Neural cell (in vitro differentiated cells): ENCODE measurements at regions not wholly inside any gene's neighbourhood (a gene's known extent, or its start where the extent isn't known, plus 50 kb on each side); places are given as distances from the start of the nearest gene placed in this dataset.

Source experiments
- H2AFZ ChIP-seq: fragments of 200-600, 300-800 bp; sonication (generic), shearing (Covaris generic); 2 replicates; pipeline ENCODE4 v1.6.0; 2014; ENCODE audit warnings: low read depth, mild to moderate bottlenecking, antibody characterized with exemption, low read length, moderate library complexity
- H3F3A ChIP-seq: fragments of 200-600 bp; shearing (Covaris generic); 2 replicates; pipeline ENCODE4 v1.6.1; 2016; ENCODE audit warnings: mild to moderate bottlenecking, moderate library complexity, mixed read lengths, antibody characterized with exemption, low read length; ENCODE audit not compliant: insufficient read depth, poor library complexity, severe bottlenecking
- H3K27ac ChIP-seq: fragments of 200-600, 300-800 bp; sonication (generic), shearing (Covaris generic); 2 replicates; pipeline ENCODE4 v1.5.1; 2014; ENCODE audit warnings: mild to moderate bottlenecking, low read length, moderate library complexity
- H3K27me3 ChIP-seq: fragments of 300-800, 200-600 bp; sonication (generic), shearing (Covaris generic); 2 replicates; pipeline ENCODE4 v1.6.0; 2014; ENCODE audit warnings: mild to moderate bottlenecking, low read depth, low read length, moderate library complexity; ENCODE audit not compliant: insufficient read depth
- H3K36me3 ChIP-seq: fragments of 300-800, 200-600 bp; sonication (generic), shearing (Covaris generic); 2 replicates; pipeline ENCODE4 v1.5.1; 2014; ENCODE audit warnings: mild to moderate bottlenecking, antibody characterized with exemption, low read length, moderate library complexity; ENCODE audit not compliant: insufficient read depth
- H3K4me2 ChIP-seq: fragments of 300-800, 200-600 bp; sonication (generic), shearing (Covaris generic); 2 replicates; pipeline ENCODE4 v1.6.0; 2014; ENCODE audit warnings: mild to moderate bottlenecking, low read length
- H3K4me3 ChIP-seq: fragments of 300-800, 200-600 bp; sonication (generic), shearing (Covaris generic); 2 replicates; pipeline ENCODE4 v1.5.1; 2014; ENCODE audit warnings: mild to moderate bottlenecking, low read length, moderate library complexity
- H3K79me2 ChIP-seq: fragments of 200-600 bp; shearing (Covaris generic); replicated peaks from 2 replicates; pipeline ENCODE4 v1.6.0; 2014; ENCODE audit warnings: mild to moderate bottlenecking, low read length, moderate library complexity; ENCODE audit not compliant: insufficient read depth
- H3K9ac ChIP-seq: fragments of 300-800, 200-600 bp; sonication (generic), shearing (Covaris generic); 2 replicates; pipeline ENCODE4 v1.6.1; 2016; ENCODE audit warnings: mild to moderate bottlenecking, low read length, mixed read lengths
- H3K9me2 ChIP-seq: fragments of 200-600 bp; shearing (Covaris generic); 2 replicates; pipeline ENCODE4 v1.6.1; 2016; ENCODE audit warnings: mild to moderate bottlenecking, low read length, mixed read lengths; ENCODE audit not compliant: insufficient read depth
- H3K9me3 ChIP-seq: fragments of 200-600, 300-800 bp; sonication (generic), shearing (Covaris generic); 2 replicates; pipeline ENCODE4 v1.6.1; 2016; ENCODE audit warnings: mild to moderate bottlenecking, mixed run types, low read length, moderate library complexity, mixed read lengths
- H4K20me1 ChIP-seq: fragments of 200-600 bp; shearing (Covaris generic); 2 replicates; pipeline ENCODE4 v1.6.1; 2016; ENCODE audit warnings: mild to moderate bottlenecking, mixed run types; ENCODE audit not compliant: insufficient read depth
- EP300 ChIP-seq: fragments of 450-650 bp; conservative IDR thresholded peaks from 2 replicates; pipeline ENCODE4 v1.6.1; 2014; ENCODE audit warnings: antibody characterized with exemption, mild to moderate bottlenecking, moderate library complexity; ENCODE audit not compliant: poor library complexity, severe bottlenecking
- EZH2 ChIP-seq: fragments of 200-600, 300-800 bp; shearing (Covaris generic), sonication (generic); IDR thresholded peaks from 2 replicates; pipeline ENCODE4 v1.6.1; 2014; ENCODE audit warnings: antibody characterized with exemption, low read length, borderline replicate concordance, mild to moderate bottlenecking; ENCODE audit not compliant: insufficient read depth, poor library complexity, severe bottlenecking
- MXI1 ChIP-seq: fragments of 450-650 bp; conservative IDR thresholded peaks from 2 replicates; pipeline ENCODE4 v1.6.1; 2014; ENCODE audit warnings: antibody characterized with exemption, mild to moderate bottlenecking; ENCODE audit not compliant: poor library complexity, severe bottlenecking
- POLR2AphosphoS5 ChIP-seq: IDR thresholded peaks from 2 replicates; pipeline ENCODE4 v1.6.1; 2012
- RAD21 ChIP-seq: fragments of 450-650 bp; conservative IDR thresholded peaks from 2 replicates; pipeline ENCODE4 v1.6.1; 2014; ENCODE audit warnings: antibody characterized with exemption, mild to moderate bottlenecking, moderate library complexity
- SMC3 ChIP-seq: fragments of 450-650 bp; conservative IDR thresholded peaks from 2 replicates; pipeline ENCODE4 v1.6.1; 2014; ENCODE audit warnings: antibody characterized with exemption, mild to moderate bottlenecking, moderate library complexity; ENCODE audit not compliant: poor library complexity
- TAF1 ChIP-seq: IDR thresholded peaks from 2 replicates; pipeline ENCODE4 v1.6.1; 2012; ENCODE audit warnings: low read depth
- TF ChIP-seq, protein P1 (sequence below): fragments of 450-650 bp; IDR thresholded peaks from 2 replicates; pipeline ENCODE4 v1.5.1; 2014; ENCODE audit warnings: antibody characterized with exemption, mild to moderate bottlenecking, moderate library complexity; ENCODE audit not compliant: poor library complexity, severe bottlenecking
- TF ChIP-seq, protein P2 (sequence below): IDR thresholded peaks from 2 replicates; pipeline ENCODE4 v1.6.1; 2012; ENCODE audit warnings: borderline replicate concordance

DNA sequence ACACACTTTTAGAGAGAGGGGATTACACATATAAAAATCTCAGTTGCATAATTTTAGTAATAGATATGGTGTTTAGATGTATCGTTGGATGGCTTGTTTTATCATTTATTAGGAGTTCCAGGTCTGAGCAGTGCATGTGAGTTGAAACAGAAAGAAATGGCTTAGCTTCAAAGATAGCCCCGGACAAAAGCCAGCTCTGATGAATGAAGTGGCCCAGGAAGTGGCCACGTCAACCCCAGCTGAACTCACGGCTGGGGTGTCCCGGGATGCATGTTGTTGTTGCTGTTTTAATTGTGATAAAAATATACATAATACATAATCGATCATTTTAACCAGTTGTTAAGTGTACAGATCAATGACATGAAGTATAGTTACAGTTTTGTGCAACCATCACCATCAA, 1513.6 kb downstream of the BRD1 start:
- H4K20me1 ChIP-seq = no peaks in the 10 kb centered on the region
- H2AFZ ChIP-seq = no peak overlapping the region
- no peaks in the 10 kb centered on the region for H3K36me3 ChIP-seq
- no peaks in the 10 kb centered on the region for H3K9me2 ChIP-seq
- peaks cover 4% of the 10 kb centered on the region for H3K9me3 ChIP-seq
- H3K27ac ChIP-seq = no peak overlapping the region
- no peak overlapping the region for H3K4me3 ChIP-seq
- no peaks in the 10 kb centered on the region for H3F3A ChIP-seq
- no peaks in the 10 kb centered on the region for H3K79me2 ChIP-seq
- TF ChIP-seq EP300 (no peak), TAF1 (no peak), RAD21 (no peak), SMC3 (no peak)
- TF ChIP-seq, protein P1, sequence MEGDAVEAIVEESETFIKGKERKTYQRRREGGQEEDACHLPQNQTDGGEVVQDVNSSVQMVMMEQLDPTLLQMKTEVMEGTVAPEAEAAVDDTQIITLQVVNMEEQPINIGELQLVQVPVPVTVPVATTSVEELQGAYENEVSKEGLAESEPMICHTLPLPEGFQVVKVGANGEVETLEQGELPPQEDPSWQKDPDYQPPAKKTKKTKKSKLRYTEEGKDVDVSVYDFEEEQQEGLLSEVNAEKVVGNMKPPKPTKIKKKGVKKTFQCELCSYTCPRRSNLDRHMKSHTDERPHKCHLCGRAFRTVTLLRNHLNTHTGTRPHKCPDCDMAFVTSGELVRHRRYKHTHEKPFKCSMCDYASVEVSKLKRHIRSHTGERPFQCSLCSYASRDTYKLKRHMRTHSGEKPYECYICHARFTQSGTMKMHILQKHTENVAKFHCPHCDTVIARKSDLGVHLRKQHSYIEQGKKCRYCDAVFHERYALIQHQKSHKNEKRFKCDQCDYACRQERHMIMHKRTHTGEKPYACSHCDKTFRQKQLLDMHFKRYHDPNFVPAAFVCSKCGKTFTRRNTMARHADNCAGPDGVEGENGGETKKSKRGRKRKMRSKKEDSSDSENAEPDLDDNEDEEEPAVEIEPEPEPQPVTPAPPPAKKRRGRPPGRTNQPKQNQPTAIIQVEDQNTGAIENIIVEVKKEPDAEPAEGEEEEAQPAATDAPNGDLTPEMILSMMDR = no peak
- no peaks in the 10 kb centered on the region for H3K27me3 ChIP-seq
- H3K9ac ChIP-seq = no peak overlapping the region
- H3K4me2 ChIP-seq = no peak overlapping the region

DNA sequence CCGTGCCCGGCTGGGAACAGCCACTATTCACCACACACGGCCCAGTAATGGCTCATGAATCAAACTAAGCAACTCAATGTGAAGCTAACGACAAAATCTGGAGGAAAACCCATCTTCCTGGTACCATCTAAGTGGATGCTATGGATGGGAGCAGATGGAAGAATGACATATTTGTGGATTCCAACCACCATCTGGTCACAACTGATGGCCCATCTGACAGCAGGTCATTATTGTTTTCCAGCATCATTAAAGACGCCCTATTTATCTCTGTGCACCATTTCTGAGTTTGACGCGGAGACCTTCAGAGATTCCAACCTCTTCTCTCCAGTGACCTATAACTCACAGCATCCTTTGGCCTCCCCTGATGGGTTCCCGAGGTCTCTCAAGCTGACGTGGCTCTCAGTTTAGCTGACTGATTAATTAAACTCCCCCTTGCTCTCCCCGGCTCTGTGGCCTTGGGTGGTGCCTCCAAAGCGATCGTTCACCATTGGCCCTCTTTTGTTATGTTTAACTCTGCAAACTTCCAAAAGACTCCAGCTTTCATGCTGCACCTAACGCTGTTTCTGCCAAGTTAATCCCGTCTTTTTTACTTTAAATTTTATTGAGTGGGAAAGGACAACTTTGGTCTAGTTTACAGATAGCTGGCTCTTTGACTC, 1514.4 kb downstream of the BRD1 start:
- H3K4me3 ChIP-seq = no peak overlapping the region
- peaks cover 4% of the 10 kb centered on the region for H3K9me3 ChIP-seq
- H3K36me3 ChIP-seq = no peaks in the 10 kb centered on the region
- H3K9me2 ChIP-seq = no peaks in the 10 kb centered on the region
- no peaks in the 10 kb centered on the region for H3K79me2 ChIP-seq
- H3K27me3 ChIP-seq = no peaks in the 10 kb centered on the region
- H2AFZ ChIP-seq = no peak overlapping the region
- H3K9ac ChIP-seq = no peak overlapping the region
- H3K4me2 ChIP-seq = no peak overlapping the region
- no peaks in the 10 kb centered on the region for H3F3A ChIP-seq
- no peaks in the 10 kb centered on the region for H4K20me1 ChIP-seq
- H3K27ac ChIP-seq = no peak overlapping the region
- TF ChIP-seq, protein P1 = no peak
- TF ChIP-seq EP300 (no peak), RAD21 (no peak), MXI1 (no peak), EZH2 (no peak), SMC3 (no peak), TAF1 (no peak), POLR2AphosphoS5 (no peak)
- TF ChIP-seq, protein P2, sequence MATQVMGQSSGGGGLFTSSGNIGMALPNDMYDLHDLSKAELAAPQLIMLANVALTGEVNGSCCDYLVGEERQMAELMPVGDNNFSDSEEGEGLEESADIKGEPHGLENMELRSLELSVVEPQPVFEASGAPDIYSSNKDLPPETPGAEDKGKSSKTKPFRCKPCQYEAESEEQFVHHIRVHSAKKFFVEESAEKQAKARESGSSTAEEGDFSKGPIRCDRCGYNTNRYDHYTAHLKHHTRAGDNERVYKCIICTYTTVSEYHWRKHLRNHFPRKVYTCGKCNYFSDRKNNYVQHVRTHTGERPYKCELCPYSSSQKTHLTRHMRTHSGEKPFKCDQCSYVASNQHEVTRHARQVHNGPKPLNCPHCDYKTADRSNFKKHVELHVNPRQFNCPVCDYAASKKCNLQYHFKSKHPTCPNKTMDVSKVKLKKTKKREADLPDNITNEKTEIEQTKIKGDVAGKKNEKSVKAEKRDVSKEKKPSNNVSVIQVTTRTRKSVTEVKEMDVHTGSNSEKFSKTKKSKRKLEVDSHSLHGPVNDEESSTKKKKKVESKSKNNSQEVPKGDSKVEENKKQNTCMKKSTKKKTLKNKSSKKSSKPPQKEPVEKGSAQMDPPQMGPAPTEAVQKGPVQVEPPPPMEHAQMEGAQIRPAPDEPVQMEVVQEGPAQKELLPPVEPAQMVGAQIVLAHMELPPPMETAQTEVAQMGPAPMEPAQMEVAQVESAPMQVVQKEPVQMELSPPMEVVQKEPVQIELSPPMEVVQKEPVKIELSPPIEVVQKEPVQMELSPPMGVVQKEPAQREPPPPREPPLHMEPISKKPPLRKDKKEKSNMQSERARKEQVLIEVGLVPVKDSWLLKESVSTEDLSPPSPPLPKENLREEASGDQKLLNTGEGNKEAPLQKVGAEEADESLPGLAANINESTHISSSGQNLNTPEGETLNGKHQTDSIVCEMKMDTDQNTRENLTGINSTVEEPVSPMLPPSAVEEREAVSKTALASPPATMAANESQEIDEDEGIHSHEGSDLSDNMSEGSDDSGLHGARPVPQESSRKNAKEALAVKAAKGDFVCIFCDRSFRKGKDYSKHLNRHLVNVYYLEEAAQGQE = no peak
